HS-5 (cell line): ENCODE measurements at regions not wholly inside any gene's neighbourhood (a gene's known extent, or its start where the extent isn't known, plus 50 kb on each side); places are given as distances from the start of the nearest gene placed in this dataset.

Source experiments
- DNase-seq: peaks from one replicate; pipeline ENCODE4 v3.0.0-alpha.2; 2012; ENCODE audit warnings: low read depth

DNA sequence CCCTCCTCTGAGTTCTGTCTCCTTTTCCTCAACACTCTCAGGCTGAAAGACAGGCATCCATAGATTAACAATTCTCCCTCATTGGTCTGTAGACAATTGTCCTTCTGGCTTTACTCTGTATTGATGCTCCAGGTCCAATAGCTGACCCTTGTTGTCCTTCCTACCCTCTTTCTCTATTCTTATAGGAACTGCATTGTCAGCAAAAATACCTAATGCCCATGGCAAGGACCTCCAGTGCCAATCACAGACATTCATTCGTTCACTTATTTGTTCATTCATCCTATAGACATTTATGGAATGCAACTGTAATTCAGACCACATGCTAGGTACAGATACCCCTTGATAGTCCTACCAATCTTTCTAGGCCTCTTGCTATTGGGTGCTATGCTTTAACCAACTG is 69.8 kb upstream of the DTNA start:
- no peak for DNase-seq

DNA sequence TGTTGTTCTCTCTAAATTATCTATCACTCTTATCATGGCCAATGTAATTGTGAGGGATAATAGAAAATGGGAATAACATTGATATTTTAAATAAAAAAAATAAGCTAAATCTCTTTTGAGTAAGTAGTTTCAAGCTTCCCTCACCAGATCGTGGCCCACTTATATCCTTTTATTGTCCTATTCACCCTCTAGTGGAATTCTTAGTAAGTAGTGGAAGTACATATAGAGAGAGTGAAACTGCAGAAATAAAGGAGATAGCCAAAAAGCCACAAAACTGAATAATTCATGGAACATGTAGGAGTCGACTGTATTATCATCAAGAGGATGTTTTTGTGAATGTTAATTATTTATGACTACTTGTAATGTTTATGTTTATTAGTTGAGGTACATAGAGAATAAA is 66.1 kb upstream of the DTNA start:
- no peak for DNase-seq

- no peak for DNase-seq
Measured at GRCh38 chr18:34647251-34647650, 62.8 kb upstream of the DTNA start.

- DNase-seq = no peak
Measured at GRCh38 chr18:34648269-34648985, 61.7 kb upstream of the DTNA start.

GRCh38 chr18:34649080-34649479 is 61.0 kb upstream of the DTNA start:
- DNase-seq = no peak

DNA sequence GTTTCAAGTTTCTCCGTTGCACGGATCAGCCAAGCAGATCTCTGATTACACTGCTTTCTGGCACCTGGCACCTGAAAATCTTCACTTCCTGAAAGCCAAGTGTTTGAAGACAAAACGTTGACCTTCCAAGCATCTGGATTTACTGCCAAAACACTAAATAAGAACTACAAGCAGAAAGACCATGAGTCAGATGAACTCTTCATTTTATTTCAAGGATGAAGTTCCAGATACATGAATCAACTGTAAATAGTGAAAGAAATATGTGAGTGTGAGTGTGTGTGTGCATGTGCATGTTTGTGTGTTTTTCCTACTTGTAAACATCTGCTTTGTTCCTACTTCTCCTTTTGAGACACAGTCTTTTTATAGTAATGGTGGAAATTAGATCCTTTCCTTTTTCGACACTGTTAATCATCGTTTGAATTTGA is 60.0 kb upstream of the DTNA start:
- no peak for DNase-seq

DNA sequence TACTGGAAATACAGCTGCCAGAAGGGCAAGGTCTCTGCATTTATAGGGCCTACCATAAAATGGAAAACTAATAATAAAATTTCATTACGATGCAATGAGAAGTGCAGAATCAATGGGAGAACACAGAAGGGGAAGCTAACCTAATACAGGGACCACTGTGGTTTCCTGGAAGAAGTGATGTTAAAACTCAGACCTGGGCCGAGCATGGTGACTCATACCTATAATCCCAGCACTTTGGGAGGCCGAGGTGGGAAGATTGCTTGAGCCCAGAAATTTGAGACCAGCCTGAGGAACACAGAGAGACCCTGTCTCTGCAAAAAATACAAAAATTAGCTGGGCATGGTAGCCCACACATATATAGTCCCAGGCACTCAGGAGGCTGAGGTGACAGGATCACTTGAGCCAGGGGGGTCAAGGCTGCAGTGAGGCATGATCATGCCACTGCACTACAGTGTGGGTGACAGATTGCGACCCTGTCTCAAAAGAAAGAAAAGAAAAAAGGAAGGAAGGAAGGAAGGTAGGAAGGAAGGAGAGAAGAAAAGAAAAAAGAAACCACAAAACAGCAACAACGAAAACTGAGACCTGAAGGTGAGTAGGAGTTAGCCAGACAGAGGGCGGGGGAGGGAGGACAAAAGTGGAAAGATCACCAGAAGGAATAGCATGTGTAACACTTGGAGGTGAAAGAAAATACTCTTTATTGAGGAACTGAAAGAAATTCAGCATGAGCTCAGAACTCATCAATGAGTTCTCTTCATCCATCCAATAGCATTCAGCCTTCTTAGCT is 58.3 kb upstream of the DTNA start:
- no peak for DNase-seq

- no peak for DNase-seq
Measured at GRCh38 chr18:34655131-34655530, 55.0 kb upstream of the DTNA start.

DNA sequence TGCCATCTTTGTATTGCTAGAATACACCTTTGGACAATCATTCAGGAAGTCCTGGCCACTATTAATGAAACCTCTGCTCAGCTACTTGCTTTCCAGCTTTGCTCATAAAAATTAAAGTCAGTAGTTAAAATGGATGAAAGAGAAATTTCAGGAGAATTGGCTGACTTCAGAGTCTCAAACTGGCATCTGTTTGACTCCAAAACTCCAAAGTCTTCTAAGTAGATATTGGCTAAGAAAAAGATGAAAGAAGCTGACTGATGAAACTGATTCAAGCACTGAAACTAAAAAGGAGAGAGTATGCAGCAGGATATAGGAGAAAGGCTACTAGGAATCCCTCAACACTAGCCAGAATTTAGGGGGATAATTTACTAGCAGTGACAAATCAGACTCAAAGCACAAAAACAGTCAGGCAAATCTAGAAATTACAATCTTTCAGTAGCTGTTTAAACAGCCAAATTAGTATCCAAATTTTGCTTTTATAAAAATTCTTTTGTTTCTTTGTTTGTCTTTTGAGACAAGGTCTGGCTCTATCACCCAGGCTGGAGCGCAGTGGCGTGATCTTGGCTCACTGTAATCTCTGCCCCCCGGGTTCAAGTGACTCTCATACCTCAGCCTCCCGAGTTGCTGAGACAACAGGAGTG is 52.1 kb upstream of the DTNA start:
- DNase-seq = no peak

DNA sequence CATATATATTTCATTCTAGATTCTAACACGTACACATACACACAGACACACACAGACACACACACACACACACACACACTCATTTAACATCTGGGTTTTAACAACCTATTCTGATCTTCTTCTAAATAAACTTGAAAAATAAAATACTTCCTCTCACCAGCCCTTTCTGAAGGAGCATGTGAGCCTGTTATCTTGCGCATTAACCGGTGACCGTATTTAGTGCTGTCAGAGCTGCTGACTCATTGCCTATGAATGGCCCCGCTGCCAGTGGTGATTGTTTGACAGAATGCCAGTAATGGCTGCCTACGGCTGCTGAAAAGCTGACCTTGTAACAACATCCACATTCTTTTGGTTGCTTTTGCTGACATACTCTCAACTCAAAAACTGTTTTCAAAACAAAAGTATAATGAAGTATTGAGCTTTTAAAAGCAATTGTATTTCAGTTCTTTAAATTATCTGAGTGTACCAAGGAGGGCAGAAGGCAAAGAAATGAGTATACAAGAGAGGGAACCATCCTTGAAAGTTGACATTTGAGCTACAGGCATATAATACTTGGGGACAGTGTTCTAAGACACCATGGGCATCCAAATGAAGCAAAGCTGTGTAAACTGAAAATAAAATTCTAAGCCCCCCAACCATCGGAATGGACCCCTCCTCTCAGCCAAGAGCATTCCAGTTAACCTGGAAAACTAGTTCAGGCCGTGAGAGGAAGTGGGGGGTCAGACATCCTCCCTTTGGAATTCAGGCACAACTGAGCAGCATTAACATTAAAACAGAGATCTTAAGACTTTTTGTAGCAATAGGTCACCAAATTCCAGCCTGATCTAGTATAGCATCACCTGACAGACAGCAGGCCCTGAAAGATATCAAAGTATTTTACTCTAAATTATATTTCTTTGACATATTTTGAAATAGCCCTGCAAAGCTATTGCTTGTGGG is 50.2 kb upstream of the DTNA start:
- DNase-seq = peak; percentile 78
